Smooth muscle cell (in vitro differentiated cells): ENCODE measurements at regions not wholly inside any gene's neighbourhood (a gene's known extent, or its start where the extent isn't known, plus 50 kb on each side); places are given as distances from the start of the nearest gene placed in this dataset.

Experiments
- DNase-seq: peaks from one replicate; lab custom pipeline; 2025; ENCODE audit not compliant: unreplicated experiment; lab: John Stamatoyannopoulos, UW
- H2AFZ ChIP-seq: fragments of 200-600 bp; sonication (generic); 2 replicates; pipeline ENCODE4 v1.6.0; 2016; ENCODE audit warnings: antibody characterized with exemption, low read depth, mild to moderate bottlenecking
- H3F3A ChIP-seq: fragments of 200-600 bp; sonication (generic); 2 replicates; pipeline ENCODE4 v1.6.0; 2017; ENCODE audit warnings: antibody characterized with exemption, low read depth
- H3K27ac ChIP-seq: fragments of 200-600 bp; sonication (generic); 2 replicates; pipeline ENCODE4 v1.5.1; 2016; ENCODE audit warnings: low read depth, mild to moderate bottlenecking
- H3K27me3 ChIP-seq: fragments of 200-600 bp; sonication (generic); 2 replicates; pipeline ENCODE4 v1.6.1; 2016; ENCODE audit warnings: low read depth, mild to moderate bottlenecking
- H3K36me3 ChIP-seq: fragments of 200-600 bp; sonication (generic); 2 replicates; pipeline ENCODE4 v1.5.1; 2016; ENCODE audit warnings: low read depth
- H3K4me1 ChIP-seq: fragments of 200-600 bp; sonication (generic); 2 replicates; pipeline ENCODE4 v1.5.1; 2016; ENCODE audit warnings: low read depth
- H3K4me2 ChIP-seq: fragments of 200-600 bp; sonication (generic); 2 replicates; pipeline ENCODE4 v1.6.0; 2016; ENCODE audit warnings: mild to moderate bottlenecking
- H3K4me3 ChIP-seq: fragments of 200-600 bp; sonication (generic); 2 replicates; pipeline ENCODE4 v1.5.1; 2016; ENCODE audit warnings: mild to moderate bottlenecking
- H3K79me2 ChIP-seq: fragments of 200-600 bp; sonication (generic); 2 replicates; pipeline ENCODE4 v1.6.0; 2016; ENCODE audit warnings: low read depth, mild to moderate bottlenecking
- H3K9ac ChIP-seq: fragments of 200-600 bp; sonication (generic); 2 replicates; pipeline ENCODE4 v1.6.0; 2016; ENCODE audit warnings: low read depth
- H3K9me3 ChIP-seq: fragments of 200-600 bp; sonication (generic); replicated peaks from 2 replicates; pipeline ENCODE4 v1.5.1; 2016; ENCODE audit warnings: low read depth
- H4K20me1 ChIP-seq: fragments of 200-600 bp; sonication (generic); 2 replicates; pipeline ENCODE4 v1.6.0; 2016; ENCODE audit warnings: low read depth
- CTCF ChIP-seq: fragments of 200-600 bp; sonication (generic); IDR thresholded peaks from 2 replicates; pipeline ENCODE4 v1.5.1; 2017; ENCODE audit warnings: borderline replicate concordance, mild to moderate bottlenecking, antibody characterized with exemption; ENCODE audit not compliant: insufficient read depth, poor library complexity, severe bottlenecking
- WGBS: methylation state at CpG from one replicate; pipeline ENCODE4 v1.1.7; 2016; ENCODE audit warnings: low lambda C conversion rate; 5-methylcytosine and 5-hydroxymethylcytosine counted together

- no peak overlapping the region for H3K9ac ChIP-seq
- no peak for DNase-seq
- no peaks in the 10 kb centered on the region for H4K20me1 ChIP-seq
- H3K4me1 ChIP-seq = no peaks in the 10 kb centered on the region
- H3K4me2 ChIP-seq = no peak overlapping the region
- H3K4me3 ChIP-seq = no peak overlapping the region
- no peak overlapping the region for H2AFZ ChIP-seq
- TF ChIP-seq CTCF = no peak
- no peaks in the 10 kb centered on the region for H3K27me3 ChIP-seq
- WGBS = 90% methylated on average over 3 of the region's 3 CpGs
- no peak overlapping the region for H3K27ac ChIP-seq
- no peaks in the 10 kb centered on the region for H3K9me3 ChIP-seq
- H3K36me3 ChIP-seq = no peaks in the 10 kb centered on the region
- H3F3A ChIP-seq = no peaks in the 10 kb centered on the region
- no peaks in the 10 kb centered on the region for H3K79me2 ChIP-seq
Observed at GRCh38 chr12:59911516-59911915, 315.7 kb downstream of the SLC16A7 start.

- Histone ChIP-seq H3K9ac (no peak overlapping the region), H3K4me2 (no peak overlapping the region), H3K4me3 (no peak overlapping the region), H3K4me1 (no peaks in the 10 kb centered on the region), H2AFZ (no peak overlapping the region), H3K79me2 (no peaks in the 10 kb centered on the region), H3F3A (no peaks in the 10 kb centered on the region), H3K27me3 (no peaks in the 10 kb centered on the region), H3K27ac (no peak overlapping the region), H3K9me3 (no peaks in the 10 kb centered on the region), H3K36me3 (no peaks in the 10 kb centered on the region), H4K20me1 (no peaks in the 10 kb centered on the region)
- no peak for DNase-seq
- no peak for TF ChIP-seq CTCF
Observed at GRCh38 chr12:59916988-59917387, 321.2 kb downstream of the SLC16A7 start.

- H3K9ac ChIP-seq = no peak overlapping the region
- H3K4me2 ChIP-seq = no peak overlapping the region
- no peak for DNase-seq
- no peak overlapping the region for H2AFZ ChIP-seq
- no peaks in the 10 kb centered on the region for H3K27me3 ChIP-seq
- no peaks in the 10 kb centered on the region for H3K4me1 ChIP-seq
- TF ChIP-seq CTCF = no peak
- H3K79me2 ChIP-seq = no peaks in the 10 kb centered on the region
- H4K20me1 ChIP-seq = no peaks in the 10 kb centered on the region
- no peaks in the 10 kb centered on the region for H3K9me3 ChIP-seq
- no peaks in the 10 kb centered on the region for H3F3A ChIP-seq
- H3K4me3 ChIP-seq = no peak overlapping the region
- WGBS = 87% methylated on average over 1 of the region's 1 CpG
- H3K27ac ChIP-seq = no peak overlapping the region
- no peaks in the 10 kb centered on the region for H3K36me3 ChIP-seq
Observed at GRCh38 chr12:59927032-59927431, 331.2 kb downstream of the SLC16A7 start.

- H3K4me2 ChIP-seq = no peak overlapping the region
- no peaks in the 10 kb centered on the region for H3F3A ChIP-seq
- TF ChIP-seq CTCF = no peak
- no peaks in the 10 kb centered on the region for H3K27me3 ChIP-seq
- no peaks in the 10 kb centered on the region for H3K4me1 ChIP-seq
- WGBS = 93% methylated on average over 1 of the region's 1 CpG
- H3K9me3 ChIP-seq = no peaks in the 10 kb centered on the region
- no peak overlapping the region for H3K27ac ChIP-seq
- no peaks in the 10 kb centered on the region for H3K79me2 ChIP-seq
- DNase-seq = no peak
- no peaks in the 10 kb centered on the region for H4K20me1 ChIP-seq
- H3K4me3 ChIP-seq = no peak overlapping the region
- no peaks in the 10 kb centered on the region for H3K36me3 ChIP-seq
- H3K9ac ChIP-seq = no peak overlapping the region
- no peak overlapping the region for H2AFZ ChIP-seq
Observed at GRCh38 chr12:59928416-59928815, 332.6 kb downstream of the SLC16A7 start.
